ENCODE measurements at regions not wholly inside any gene's neighbourhood (a gene's known extent, or its start where the extent isn't known, plus 50 kb on each side); places are given as distances from the start of the nearest gene placed in this dataset.

DNA sequence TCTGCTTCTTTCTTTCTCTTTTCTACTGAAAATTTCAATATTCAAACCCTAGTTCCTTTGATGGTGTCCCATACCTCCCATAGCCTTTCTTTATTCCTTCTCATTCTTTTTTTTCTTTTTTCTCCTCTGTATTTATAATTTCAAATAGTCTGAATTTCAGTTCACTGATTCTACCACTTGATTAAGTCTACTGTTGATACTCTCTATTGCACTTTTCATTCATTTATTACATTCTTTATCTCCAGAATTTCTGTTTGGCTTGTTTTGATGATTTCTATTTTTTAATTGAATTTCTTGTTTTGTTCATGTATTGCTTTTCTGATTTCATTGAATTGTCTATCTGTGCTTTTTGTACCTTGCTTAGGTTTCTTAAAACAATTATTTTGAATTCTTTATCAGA lies 111.9 kb upstream of the VRK2 start:
- TF ChIP-seq, protein P1, sequence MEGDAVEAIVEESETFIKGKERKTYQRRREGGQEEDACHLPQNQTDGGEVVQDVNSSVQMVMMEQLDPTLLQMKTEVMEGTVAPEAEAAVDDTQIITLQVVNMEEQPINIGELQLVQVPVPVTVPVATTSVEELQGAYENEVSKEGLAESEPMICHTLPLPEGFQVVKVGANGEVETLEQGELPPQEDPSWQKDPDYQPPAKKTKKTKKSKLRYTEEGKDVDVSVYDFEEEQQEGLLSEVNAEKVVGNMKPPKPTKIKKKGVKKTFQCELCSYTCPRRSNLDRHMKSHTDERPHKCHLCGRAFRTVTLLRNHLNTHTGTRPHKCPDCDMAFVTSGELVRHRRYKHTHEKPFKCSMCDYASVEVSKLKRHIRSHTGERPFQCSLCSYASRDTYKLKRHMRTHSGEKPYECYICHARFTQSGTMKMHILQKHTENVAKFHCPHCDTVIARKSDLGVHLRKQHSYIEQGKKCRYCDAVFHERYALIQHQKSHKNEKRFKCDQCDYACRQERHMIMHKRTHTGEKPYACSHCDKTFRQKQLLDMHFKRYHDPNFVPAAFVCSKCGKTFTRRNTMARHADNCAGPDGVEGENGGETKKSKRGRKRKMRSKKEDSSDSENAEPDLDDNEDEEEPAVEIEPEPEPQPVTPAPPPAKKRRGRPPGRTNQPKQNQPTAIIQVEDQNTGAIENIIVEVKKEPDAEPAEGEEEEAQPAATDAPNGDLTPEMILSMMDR (IDR thresholded peaks at IDR 0.05) = no peak
- no peak for TF ChIP-seq POLR2A (IDR thresholded peaks at IDR 0.05)
